H1 (cell line): ENCODE measurements at regions not wholly inside any gene's neighbourhood (a gene's known extent, or its start where the extent isn't known, plus 50 kb on each side); places are given as distances from the start of the nearest gene placed in this dataset.
"Not testable (repeated sequence)": the region's sequence is repeated elsewhere in the genome, so short reads cannot be mapped to it uniquely, and the experiment has no call there.

Experiments used
- CTCF ChIA-PET: fragments of 300-600 bp; sonication (Branson Sonifier 250); formaldehyde crosslinking; loops from one replicate; lab custom pipeline; 2021; ENCODE audit not compliant: partially characterized antibody; lab: Charles Lee
- POLR2A ChIA-PET: fragments of 300-600 bp; sonication (Branson Sonifier 250); formaldehyde crosslinking; loops from one replicate; lab custom pipeline; 2021; ENCODE audit warnings: inconsistent platforms; ENCODE audit not compliant: partially characterized antibody; lab: Charles Lee
- DNase-seq, 2 experiments: peaks; one replicate each; pipeline versions ENCODE4 v3.0.0 to v3.0.0-alpha.2; 2010 to 2022; ENCODE audit warnings: low spot score in 2 of 2, low read depth in 1 of 2, mixed read lengths in 1 of 2
- FAIRE-seq: peaks from 2 replicates; lab custom pipeline; 2011; peaks lifted over from hg19 to GRCh38; lab: Jason Lieb, UNC
- H2AFZ ChIP-seq: 2 replicates; pipeline ENCODE4 v1.8.1; 2012; ENCODE audit warnings: low read length, inconsistent platforms
- H2AK5ac ChIP-seq: 2 replicates; pipeline ENCODE4 v1.6.1; 2013; ENCODE audit warnings: low read depth, low read length
- H2BK120ac ChIP-seq: replicated peaks from 2 replicates; pipeline ENCODE3; 2013; ENCODE audit warnings: low read depth, low read length, inconsistent platforms
- H2BK12ac ChIP-seq: 2 replicates; pipeline ENCODE4 v1.6.1; 2013; ENCODE audit warnings: low read depth, low read length
- H2BK15ac ChIP-seq: 2 replicates; pipeline ENCODE4 v1.6.1; 2013; ENCODE audit warnings: low read length
- H2BK20ac ChIP-seq: 2 replicates; pipeline ENCODE4 v1.6.1; 2013; ENCODE audit warnings: low read length
- H2BK5ac ChIP-seq: 2 replicates; pipeline ENCODE4 v1.6.1; 2013; ENCODE audit warnings: low read depth, low read length
- H3K14ac ChIP-seq: 2 replicates; pipeline ENCODE4 v1.6.1; 2013; ENCODE audit warnings: inconsistent platforms; ENCODE audit not compliant: insufficient read length
- H3K18ac ChIP-seq: 2 replicates; pipeline ENCODE4 v1.6.1; 2013; ENCODE audit warnings: low read length; ENCODE audit errors: extremely low read depth
- H3K23ac ChIP-seq: 2 replicates; pipeline ENCODE4 v1.6.1; 2013; ENCODE audit warnings: inconsistent platforms; ENCODE audit not compliant: insufficient read length
- H3K23me2 ChIP-seq: 2 replicates; pipeline ENCODE4 v1.6.1; 2013; ENCODE audit warnings: low read depth, low read length
- H3K27ac ChIP-seq: 2 replicates; pipeline ENCODE4 v1.6.1; 2011; ENCODE audit warnings: low read depth, low read length, inconsistent platforms
- H3K27me3 ChIP-seq, 4 experiments: replicated peaks in 1 of 4; 1 replicate in 1 of 4; 2 replicates in 3 of 4; pipeline versions ENCODE4 v1.6.1 to v1.8.1; 2011 to 2013; ENCODE audit warnings: low read length in 3 of 4, mild to moderate bottlenecking in 3 of 4, inconsistent platforms in 2 of 4, mixed read lengths in 2 of 4, moderate library complexity in 1 of 4; ENCODE audit not compliant: control insufficient read depth in 3 of 4, insufficient read depth in 3 of 4; ENCODE audit errors: extremely low read depth in 1 of 4
- H3K36me3 ChIP-seq, 4 experiments: 2 replicates each; pipeline versions ENCODE4 v1.6.1 to v1.8.1; 2011 to 2013; ENCODE audit warnings: mild to moderate bottlenecking in 4 of 4, low read length in 3 of 4, moderate library complexity in 2 of 4, control low read depth in 1 of 4, inconsistent platforms in 1 of 4; ENCODE audit not compliant: insufficient read depth in 4 of 4, control insufficient read depth in 2 of 4
- H3K4ac ChIP-seq: replicated peaks from 2 replicates; pipeline ENCODE3; 2013; ENCODE audit warnings: low read length, low read depth, mixed read lengths, inconsistent platforms; ENCODE audit not compliant: insufficient read length
- H3K4me1 ChIP-seq, 4 experiments: replicated peaks in 1 of 4; 1 replicate in 1 of 4; 2 replicates in 3 of 4; pipeline versions ENCODE4 v1.6.1 to v1.8.1; 2011 to 2013; ENCODE audit warnings: low read length in 3 of 4, inconsistent platforms in 2 of 4, mixed read lengths in 1 of 4; ENCODE audit not compliant: insufficient read depth in 4 of 4, control insufficient read depth in 3 of 4
- H3K4me2 ChIP-seq, 2 experiments: 2 replicates each; pipeline versions ENCODE4 v1.6.1 to v1.8.1; 2011 to 2013; ENCODE audit warnings: low read depth in 2 of 2, low read length in 2 of 2, control low read depth in 1 of 2, inconsistent platforms in 1 of 2, mild to moderate bottlenecking in 1 of 2; ENCODE audit not compliant: insufficient read depth in 1 of 2
- H3K4me3 ChIP-seq, 4 experiments: fragments of 200-600, 300-600 bp in 1 of 4; sonication (generic), shearing (Covaris generic), sonication (Bioruptor Twin) in 1 of 4; 2 replicates each; pipeline versions ENCODE4 v1.5.1 to v1.8.1; 2011 to 2016; ENCODE audit warnings: low read length in 4 of 4, low read depth in 3 of 4, control low read depth in 2 of 4, inconsistent platforms in 2 of 4, mild to moderate bottlenecking in 2 of 4, mixed read lengths in 1 of 4, moderate library complexity in 1 of 4; ENCODE audit not compliant: insufficient read depth in 2 of 4; ENCODE audit errors: extremely low read depth in 1 of 4
- H3K56ac ChIP-seq: replicated peaks from 2 replicates; pipeline ENCODE3; 2013; ENCODE audit warnings: low read depth, mild to moderate bottlenecking, mixed read lengths, low read length, inconsistent platforms; ENCODE audit not compliant: insufficient read length
- H3K79me1 ChIP-seq: 2 replicates; pipeline ENCODE4 v1.6.1; 2013; ENCODE audit warnings: low read depth, low read length, control low read depth
- H3K79me2 ChIP-seq, 2 experiments: 2 replicates each; pipeline versions ENCODE4 v1.6.1 to v1.8.1; 2012 to 2013; ENCODE audit warnings: low read length in 2 of 2, mild to moderate bottlenecking in 2 of 2, inconsistent platforms in 1 of 2; ENCODE audit not compliant: insufficient read depth in 2 of 2, control insufficient read depth in 1 of 2
- H3K9ac ChIP-seq, 4 experiments: replicated peaks in 1 of 4; 1 replicate in 1 of 4; 2 replicates in 3 of 4; pipeline versions ENCODE4 v1.6.1 to v1.8.1; 2011 to 2013; ENCODE audit warnings: low read depth in 3 of 4, low read length in 3 of 4, control low read depth in 2 of 4, mild to moderate bottlenecking in 2 of 4, moderate library complexity in 2 of 4, inconsistent platforms in 1 of 4; ENCODE audit errors: extremely low read depth in 1 of 4
- H3K9me3 ChIP-seq, 2 experiments: 2 replicates each; pipeline versions ENCODE4 v1.6.1 to v1.8.1; 2012 to 2013; ENCODE audit warnings: mild to moderate bottlenecking in 2 of 2, moderate library complexity in 2 of 2, control low read depth in 1 of 2, inconsistent platforms in 1 of 2, low read depth in 1 of 2, low read length in 1 of 2, mixed read lengths in 1 of 2; ENCODE audit not compliant: insufficient read depth in 2 of 2
- H4K20me1 ChIP-seq, 2 experiments: replicated peaks in 1 of 2; 2 replicates each; pipeline versions ENCODE3 to v1.8.1; 2011 to 2013; ENCODE audit warnings: inconsistent platforms in 2 of 2, low read length in 2 of 2, mild to moderate bottlenecking in 1 of 2; ENCODE audit not compliant: insufficient read depth in 2 of 2, control insufficient read depth in 1 of 2
- H4K5ac ChIP-seq: 2 replicates; pipeline ENCODE4 v1.6.1; 2013; ENCODE audit warnings: low read length, low read depth, mixed read lengths, inconsistent platforms; ENCODE audit not compliant: insufficient read length
- H4K8ac ChIP-seq: 2 replicates; pipeline ENCODE4 v1.8.0; 2013; ENCODE audit warnings: mild to moderate bottlenecking, moderate library complexity, low read length, inconsistent platforms; ENCODE audit not compliant: insufficient read depth; ENCODE audit errors: extremely low read depth
- H4K91ac ChIP-seq: replicated peaks from 2 replicates; pipeline ENCODE3; 2013; ENCODE audit warnings: low read length, mixed read lengths, inconsistent platforms; ENCODE audit not compliant: insufficient read length
- GABPA ChIP-seq: IDR thresholded peaks from 2 replicates; pipeline ENCODE4 v1.6.1; 2011; ENCODE audit warnings: mild to moderate bottlenecking, low read length, moderate library complexity, borderline replicate concordance; ENCODE audit not compliant: insufficient read depth
- SP4 ChIP-seq: IDR thresholded peaks from 2 replicates; pipeline ENCODE4 v1.6.1; 2012; ENCODE audit warnings: low read length, inconsistent platforms
- WGBS, 2 experiments: shearing (Covaris generic) in 1 of 2; methylation state at CpG; one replicate each; pipeline versions ENCODE4 v1.1.6 to v1.1.7; 2013 to 2015; ENCODE audit warnings: low lambda C conversion rate in 2 of 2, mixed read lengths in 2 of 2, inconsistent platforms in 1 of 2, low coverage in 1 of 2, missing lambda C conversion rate in 1 of 2; ENCODE audit not compliant: insufficient replicate concordance in 2 of 2, insufficient coverage in 1 of 2, insufficient read length in 1 of 2; ENCODE audit errors: extremely low coverage in 1 of 2, missing lambda C conversion rate in 1 of 2; 5-methylcytosine and 5-hydroxymethylcytosine counted together

- 0% methylated on average over 1 of the region's 1 CpG; no CpG with 5 or more reads in 1 of the 2 experiments for WGBS, 2 experiments
- Histone ChIP-seq H3K79me1 (no peaks in the 10 kb centered on the region), H2BK12ac (no peak overlapping the region), H2BK20ac (no peak overlapping the region), H3K56ac (no peak overlapping the region), H3K4me1 (no peaks in the 10 kb centered on the region), H3K79me2 (no peaks in the 10 kb centered on the region), H2BK120ac (no peak overlapping the region), H3K23ac (no peak overlapping the region), H3K9me3 (no peaks in the 10 kb centered on the region), H3K9ac (no peak overlapping the region), H3K4me2 (no peak overlapping the region), H3K27ac (no peak overlapping the region), H3K27me3 (no peaks in the 10 kb centered on the region; a peak in 1 of 7 replicates), H3K4ac (no peak overlapping the region), H3K36me3 (no peaks in the 10 kb centered on the region), H3K23me2 (no peaks in the 10 kb centered on the region), H3K4me3 (no peak overlapping the region), H3K18ac (no peak overlapping the region), H4K91ac (no peak overlapping the region), H2BK15ac (no peak overlapping the region), H2AFZ (no peak overlapping the region), H4K8ac (no peak overlapping the region), H2AK5ac (no peak overlapping the region), H4K5ac (no peak overlapping the region), H2BK5ac (no peak overlapping the region), H4K20me1 (no peaks in the 10 kb centered on the region), H3K14ac (no peak overlapping the region)
- ChIA-PET POLR2A (no interaction called here), CTCF (interaction anchor here (0.7 kb wide), 1 partner anchor 364 kb away, joined by 3 read pairs; no protein-coding TSS in a partner anchor)
- DNase-seq (no peak), FAIRE-seq (no peak)
- TF ChIP-seq SP4 = no peak
- TF ChIP-seq GABPA = no peak
Measured at GRCh38 chr2:217349251-217349650, 489.4 kb upstream of the TNP1 start.

GRCh38 chr2:217347630-217348029 is 487.8 kb upstream of the TNP1 start:
- POLR2A ChIA-PET, DNase-seq, H2BK15ac ChIP-seq, H3K4me2 ChIP-seq, H3K23ac ChIP-seq, H3K9me3 ChIP-seq, H3K27ac ChIP-seq, H3K18ac ChIP-seq, H3K36me3 ChIP-seq, H2BK12ac ChIP-seq, H4K5ac ChIP-seq, FAIRE-seq, H2AFZ ChIP-seq, H2BK120ac ChIP-seq, H3K56ac ChIP-seq, H2BK20ac ChIP-seq, H4K91ac ChIP-seq, H3K4me1 ChIP-seq, H3K4ac ChIP-seq, H3K27me3 ChIP-seq, H4K20me1 ChIP-seq, H3K79me2 ChIP-seq, H3K23me2 ChIP-seq, H2BK5ac ChIP-seq, H3K79me1 ChIP-seq, H3K4me3 ChIP-seq, H2AK5ac ChIP-seq, H4K8ac ChIP-seq, H3K9ac ChIP-seq, H3K14ac ChIP-seq: not testable (repeated sequence)
- 32% methylated on average over 3 of the region's 3 CpGs; no CpG with 5 or more reads in 1 of the 2 experiments for WGBS, 2 experiments
- CTCF ChIA-PET = interaction anchor here (0.6 to 1.2 kb wide), 2 partner anchors 10 to 185 kb away, joined by 3 read pairs; no protein-coding TSS in a partner anchor
